HTR-8/SVneo (cell line): ENCODE measurements at regions not wholly inside any gene's neighbourhood (a gene's known extent, or its start where the extent isn't known, plus 50 kb on each side); places are given as distances from the start of the nearest gene placed in this dataset.

Experiments
- DNase-seq: peaks from one replicate; pipeline ENCODE4 v3.0.0; 2011; ENCODE audit warnings: low spot score, mixed read lengths; ENCODE audit not compliant: insufficient read length
- FAIRE-seq: peaks from 2 replicates; lab custom pipeline; 2011; peaks lifted over from hg19 to GRCh38; lab: Jason Lieb, UNC

- DNase-seq (no peak), FAIRE-seq (no peak)
Observed at GRCh38 chr6:26213334-26214075, 126.3 kb downstream of the HFE start.

GRCh38 chr6:26214803-26215584 is 127.8 kb downstream of the HFE start:
- FAIRE-seq: no peak
- no peak for DNase-seq

GRCh38 chr6:26215585-26216358 is 128.5 kb downstream of the HFE start:
- DNase-seq: no peak
- peak; percentile 87 for FAIRE-seq

- FAIRE-seq: peak; percentile 36
- DNase-seq: peak; percentile 84
Observed at GRCh38 chr6:26216359-26216885, 129.2 kb downstream of the HFE start.

- DNase-seq: no peak
- FAIRE-seq: no peak
Observed at GRCh38 chr6:26216886-26217713, 129.9 kb downstream of the HFE start.

- FAIRE-seq (no peak), DNase-seq (no peak)
Observed at GRCh38 chr6:26217714-26218075, 130.5 kb downstream of the HFE start.

GRCh38 chr6:26218824-26219223 is 131.6 kb downstream of the HFE start:
- DNase-seq (no peak), FAIRE-seq (no peak)

GRCh38 chr6:26220145-26220970 is 133.1 kb downstream of the HFE start:
- FAIRE-seq: no peak
- no peak for DNase-seq

- no peak for FAIRE-seq
Observed at GRCh38 chr6:26221186-26221585, 134.0 kb downstream of the HFE start.

GRCh38 chr6:26222571-26222970 is 135.3 kb downstream of the HFE start:
- FAIRE-seq: no peak
- DNase-seq: no peak

More at GRCh38 chr6:26221186-26221585, 134.0 kb downstream of the HFE start:
- no peak for DNase-seq

GRCh38 chr6:26223228-26223627 is 136.0 kb downstream of the HFE start:
- FAIRE-seq (no peak), DNase-seq (no peak)

- peak; percentile 74 for DNase-seq
- FAIRE-seq: no peak
Observed at GRCh38 chr6:26223650-26224546, 136.7 kb downstream of the HFE start.

- FAIRE-seq: no peak
- DNase-seq: no peak
Observed at GRCh38 chr6:26224547-26224912, 137.3 kb downstream of the HFE start.

- FAIRE-seq: no peak
- no peak for DNase-seq
Observed at GRCh38 chr6:26224940-26225847, 138.0 kb downstream of the HFE start.

- FAIRE-seq (no peak), DNase-seq (no peak)
Observed at GRCh38 chr6:26225848-26226578, 138.8 kb downstream of the HFE start.

GRCh38 chr6:26226579-26226967 is 138.4 kb upstream of the BTN3A2 start:
- DNase-seq: no peak
- no peak for FAIRE-seq
